ENCODE measurements at regions not wholly inside any gene's neighbourhood (a gene's known extent, or its start where the extent isn't known, plus 50 kb on each side); places are given as distances from the start of the nearest gene placed in this dataset.
A peak's percentile ranks its signal among the peaks of the same experiment; 100 is the strongest.

GRCh38 chr4:135114079-135114478 is 912.5 kb upstream of the PABPC4L start:
- no peaks in the 10 kb centered on the region for H3K4me1 Mint-ChIP-seq (ENCODE audit: low read depth, unreplicated experiment)
- H4K20me1 ChIP-seq (ENCODE audit: insufficient read depth, low read length): no peaks in the 10 kb centered on the region
- TF ChIP-seq, protein P1, sequence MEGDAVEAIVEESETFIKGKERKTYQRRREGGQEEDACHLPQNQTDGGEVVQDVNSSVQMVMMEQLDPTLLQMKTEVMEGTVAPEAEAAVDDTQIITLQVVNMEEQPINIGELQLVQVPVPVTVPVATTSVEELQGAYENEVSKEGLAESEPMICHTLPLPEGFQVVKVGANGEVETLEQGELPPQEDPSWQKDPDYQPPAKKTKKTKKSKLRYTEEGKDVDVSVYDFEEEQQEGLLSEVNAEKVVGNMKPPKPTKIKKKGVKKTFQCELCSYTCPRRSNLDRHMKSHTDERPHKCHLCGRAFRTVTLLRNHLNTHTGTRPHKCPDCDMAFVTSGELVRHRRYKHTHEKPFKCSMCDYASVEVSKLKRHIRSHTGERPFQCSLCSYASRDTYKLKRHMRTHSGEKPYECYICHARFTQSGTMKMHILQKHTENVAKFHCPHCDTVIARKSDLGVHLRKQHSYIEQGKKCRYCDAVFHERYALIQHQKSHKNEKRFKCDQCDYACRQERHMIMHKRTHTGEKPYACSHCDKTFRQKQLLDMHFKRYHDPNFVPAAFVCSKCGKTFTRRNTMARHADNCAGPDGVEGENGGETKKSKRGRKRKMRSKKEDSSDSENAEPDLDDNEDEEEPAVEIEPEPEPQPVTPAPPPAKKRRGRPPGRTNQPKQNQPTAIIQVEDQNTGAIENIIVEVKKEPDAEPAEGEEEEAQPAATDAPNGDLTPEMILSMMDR (IDR thresholded peaks at IDR 0.05; ENCODE audit: insufficient read depth, low read depth, low read length): no peak
- TF ChIP-seq EZH2 (IDR thresholded peaks at IDR 0.05; ENCODE audit: insufficient read depth, low read length): no peak
- H3K4me2 ChIP-seq (ENCODE audit: low read length): no peak overlapping the region
- no peak for DNase-seq (ENCODE audit: low read depth)
- H3K4me3 Mint-ChIP-seq (ENCODE audit: unreplicated experiment): no peak overlapping the region
- H3K27me3 Mint-ChIP-seq (ENCODE audit: low read depth, unreplicated experiment): peaks cover 1% of the 10 kb centered on the region
- no peak overlapping the region for H3K27ac ChIP-seq (ENCODE audit: low read depth, low read length)
- H3K4me1 ChIP-seq (ENCODE audit: insufficient read depth, low read length): no peaks in the 10 kb centered on the region
- H3K9me3 ChIP-seq (ENCODE audit: insufficient read depth, low read depth, low read length): no peaks in the 10 kb centered on the region
- no peak for FAIRE-seq
- H2AFZ ChIP-seq (ENCODE audit: low read depth, low read length): no peak overlapping the region
- H3K79me2 ChIP-seq (ENCODE audit: insufficient read depth, low read length): no peaks in the 10 kb centered on the region
- no peaks in the 10 kb centered on the region for H3K36me3 Mint-ChIP-seq (ENCODE audit: low read depth, unreplicated experiment)
- H3K9me3 Mint-ChIP-seq (ENCODE audit: unreplicated experiment): peaks cover 3% of the 10 kb centered on the region
- no peak overlapping the region for H3K27ac Mint-ChIP-seq (ENCODE audit: unreplicated experiment)
- no peak overlapping the region for H3K9ac ChIP-seq (ENCODE audit: low read length)
- no peak overlapping the region for H3K4me3 ChIP-seq (ENCODE audit: insufficient read depth, low read depth, low read length)
- no peaks in the 10 kb centered on the region for H3K27me3 ChIP-seq (ENCODE audit: insufficient read depth, low read length)
- H3K36me3 ChIP-seq (ENCODE audit: insufficient read depth, low read length): no peaks in the 10 kb centered on the region

- no peak overlapping the region for H3K4me2 ChIP-seq (ENCODE audit: low read length)
- peak overlapping the region; percentile 51 for H2AFZ ChIP-seq (ENCODE audit: low read depth, low read length)
- H3K27me3 Mint-ChIP-seq (ENCODE audit: low read depth, unreplicated experiment): no peaks in the 10 kb centered on the region
- H3K36me3 Mint-ChIP-seq (ENCODE audit: low read depth, unreplicated experiment): no peaks in the 10 kb centered on the region
- no peak overlapping the region for H3K4me3 ChIP-seq (ENCODE audit: insufficient read depth, low read depth, low read length)
- no peaks in the 10 kb centered on the region for H3K4me1 Mint-ChIP-seq (ENCODE audit: low read depth, unreplicated experiment)
- H3K27ac Mint-ChIP-seq (ENCODE audit: unreplicated experiment): no peak overlapping the region
- DNase-seq (ENCODE audit: low read depth): no peak
- H3K27ac ChIP-seq (ENCODE audit: low read depth, low read length): no peak overlapping the region
- no peak overlapping the region for H3K9ac ChIP-seq (ENCODE audit: low read length)
- H3K4me3 Mint-ChIP-seq (ENCODE audit: unreplicated experiment): no peak overlapping the region
- TF ChIP-seq, protein P1 (IDR thresholded peaks at IDR 0.05; ENCODE audit: insufficient read depth, low read depth, low read length): no peak
- no peak for TF ChIP-seq EZH2 (IDR thresholded peaks at IDR 0.05; ENCODE audit: insufficient read depth, low read length)
- H3K27me3 ChIP-seq (ENCODE audit: insufficient read depth, low read length): no peaks in the 10 kb centered on the region
- H3K36me3 ChIP-seq (ENCODE audit: insufficient read depth, low read length): no peaks in the 10 kb centered on the region
- H3K79me2 ChIP-seq (ENCODE audit: insufficient read depth, low read length): no peaks in the 10 kb centered on the region
- no peaks in the 10 kb centered on the region for H4K20me1 ChIP-seq (ENCODE audit: insufficient read depth, low read length)
- H3K4me1 ChIP-seq (ENCODE audit: insufficient read depth, low read length): no peaks in the 10 kb centered on the region
- no peaks in the 10 kb centered on the region for H3K9me3 Mint-ChIP-seq (ENCODE audit: unreplicated experiment)
- H3K9me3 ChIP-seq (ENCODE audit: insufficient read depth, low read depth, low read length): no peaks in the 10 kb centered on the region
- FAIRE-seq: no peak
Observed at GRCh38 chr4:135098061-135098460, 896.5 kb upstream of the PABPC4L start.

DNA sequence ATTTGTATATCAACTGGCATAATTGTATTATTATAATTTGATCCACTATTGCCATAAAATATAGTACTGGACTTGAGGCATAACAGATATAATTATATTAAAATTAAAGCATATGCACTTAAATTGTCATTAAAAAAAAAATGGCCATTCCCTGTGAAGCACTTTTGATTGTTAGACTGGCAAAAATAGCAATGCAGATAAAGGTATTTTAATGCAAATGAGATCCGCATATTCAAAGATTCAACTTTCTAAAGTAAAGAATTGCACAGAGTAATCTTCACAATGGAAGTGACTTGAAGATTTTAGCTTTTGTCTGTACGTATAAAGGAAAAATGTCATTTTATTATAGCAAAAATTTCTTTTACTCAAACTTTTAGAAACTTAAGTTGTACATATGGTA is 871.8 kb upstream of the PABPC4L start:
- no peaks in the 10 kb centered on the region for H3K4me1 ChIP-seq (ENCODE audit: insufficient read depth, low read length)
- Mint-ChIP-seq H3K4me3 (ENCODE audit: unreplicated experiment) (no peak overlapping the region), H3K27ac (ENCODE audit: unreplicated experiment) (no peak overlapping the region), H3K4me1 (ENCODE audit: low read depth, unreplicated experiment) (no peaks in the 10 kb centered on the region), H3K27me3 (ENCODE audit: low read depth, unreplicated experiment) (no peaks in the 10 kb centered on the region), H3K9me3 (ENCODE audit: unreplicated experiment) (peaks cover 13% of the 10 kb centered on the region), H3K36me3 (ENCODE audit: low read depth, unreplicated experiment) (no peaks in the 10 kb centered on the region)
- DNase-seq (ENCODE audit: low read depth) (no peak), FAIRE-seq (no peak)
- H3K27me3 ChIP-seq (ENCODE audit: insufficient read depth, low read length): no peaks in the 10 kb centered on the region
- H3K9me3 ChIP-seq (ENCODE audit: insufficient read depth, low read depth, low read length): no peaks in the 10 kb centered on the region
- H4K20me1 ChIP-seq (ENCODE audit: insufficient read depth, low read length): no peaks in the 10 kb centered on the region
- TF ChIP-seq EZH2 (IDR thresholded peaks at IDR 0.05; ENCODE audit: insufficient read depth, low read length): no peak
- H3K36me3 ChIP-seq (ENCODE audit: insufficient read depth, low read length): no peaks in the 10 kb centered on the region
- no peak overlapping the region for H3K4me2 ChIP-seq (ENCODE audit: low read length)
- H2AFZ ChIP-seq (ENCODE audit: low read depth, low read length): no peak overlapping the region
- H3K79me2 ChIP-seq (ENCODE audit: insufficient read depth, low read length): no peaks in the 10 kb centered on the region
- H3K27ac ChIP-seq (ENCODE audit: low read depth, low read length): no peak overlapping the region
- no peak overlapping the region for H3K4me3 ChIP-seq (ENCODE audit: insufficient read depth, low read depth, low read length)
- no peak overlapping the region for H3K9ac ChIP-seq (ENCODE audit: low read length)

Measured in astrocyte (in vitro differentiated cells and primary cell).